GM18858 (cell line): ENCODE measurements at regions not wholly inside any gene's neighbourhood (a gene's known extent, or its start where the extent isn't known, plus 50 kb on each side); places are given as distances from the start of the nearest gene placed in this dataset.
A peak's percentile ranks its signal among the peaks of the same experiment; 100 is the strongest.

Experiments used
- ATAC-seq: cut with Tn5 transposase; IDR thresholded peaks from one replicate; pipeline ENCODE4 v1.9.1; 2021; ENCODE audit not compliant: unreplicated experiment

GRCh38 chr18:38940863-38941531, 1375.4 kb upstream of the CELF4 start:
- peak; percentile 70 for ATAC-seq

DNA sequence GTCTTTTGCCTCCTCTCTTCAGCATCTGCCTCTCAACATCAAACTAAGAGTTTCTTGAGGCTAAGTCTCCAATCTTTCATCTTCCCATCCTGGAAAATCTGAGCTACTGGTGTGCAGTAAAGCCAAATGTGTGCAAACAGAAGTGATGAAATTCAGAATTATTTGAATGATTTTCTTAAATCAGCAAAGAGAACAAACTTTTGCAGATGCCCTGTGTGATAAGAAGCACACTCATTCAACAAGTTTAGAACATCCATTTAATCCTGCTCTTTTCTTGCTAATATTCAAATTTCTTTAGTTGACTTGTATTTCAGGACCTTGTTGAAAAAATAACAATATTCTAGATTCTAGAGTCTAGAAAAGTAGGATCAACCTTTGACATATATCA, 1374.9 kb upstream of the CELF4 start:
- ATAC-seq = peak; percentile 29

DNA sequence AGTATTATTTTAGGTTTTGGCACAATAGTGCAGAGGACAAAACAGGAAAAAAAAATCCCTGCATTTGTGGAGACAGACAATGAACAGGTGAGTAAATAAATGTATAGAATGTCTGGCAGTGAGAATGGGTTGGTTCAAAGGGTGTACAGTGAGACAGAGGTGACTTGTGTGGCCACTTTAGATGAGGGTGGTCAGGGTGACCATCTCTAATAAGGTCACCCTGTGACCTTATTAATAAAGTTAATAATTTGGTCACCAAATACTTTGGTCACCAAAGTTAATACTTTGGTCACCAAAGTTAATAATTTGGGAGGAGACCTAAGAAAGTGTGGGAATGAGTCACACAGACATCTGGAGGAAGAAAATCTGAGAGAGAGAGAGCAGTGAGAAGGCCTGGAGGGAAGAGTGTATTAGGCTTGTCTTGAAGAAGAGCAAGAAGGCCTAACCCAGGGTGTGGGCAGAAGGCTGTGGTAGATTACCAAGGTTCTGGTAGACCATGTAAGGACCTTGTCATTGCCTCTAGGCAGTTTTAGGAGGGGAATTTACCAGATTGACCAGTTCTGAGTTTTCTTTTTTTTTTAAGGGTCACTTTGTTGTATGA, 1368.4 kb upstream of the CELF4 start:
- peak; percentile 56 for ATAC-seq

DNA sequence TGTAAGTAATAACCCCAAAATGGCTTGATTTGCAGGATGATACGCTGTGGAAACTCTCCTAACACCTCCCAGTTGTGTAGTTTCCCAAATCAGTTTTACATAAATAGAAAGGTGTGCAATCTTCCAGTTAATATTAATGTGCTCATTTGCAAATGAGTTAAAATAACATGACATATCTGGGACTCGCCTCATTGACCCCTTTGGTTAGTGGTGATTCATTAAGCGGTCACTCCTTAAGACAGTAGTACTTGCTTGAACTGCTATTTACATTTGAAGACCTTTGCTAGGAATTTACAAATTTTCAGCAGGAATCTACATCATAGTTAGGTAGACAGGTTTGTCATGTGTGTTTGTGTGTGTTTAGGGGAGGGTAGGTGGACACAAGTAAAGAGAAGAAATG, 1367.7 kb upstream of the CELF4 start:
- ATAC-seq = peak; percentile 25

- ATAC-seq = peak; percentile 77
Measured at GRCh38 chr18:38932752-38933151, 1367.2 kb upstream of the CELF4 start.

DNA sequence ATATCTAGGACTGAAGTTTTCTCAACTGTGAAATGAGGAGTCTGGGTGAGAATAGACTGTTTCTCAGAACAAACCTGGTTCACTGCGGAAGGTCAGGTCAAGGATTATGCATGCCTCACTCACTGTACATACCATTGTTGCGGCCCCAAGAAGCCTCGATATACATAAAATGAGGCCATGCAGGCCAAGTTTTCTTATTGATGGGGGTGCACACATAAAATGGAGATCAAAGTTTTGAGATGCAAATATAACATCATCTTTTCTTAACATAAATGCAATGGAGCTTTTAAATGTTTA, 1366.1 kb upstream of the CELF4 start:
- ATAC-seq = no peak

- no peak for ATAC-seq
Measured at GRCh38 chr18:38930881-38931753, 1365.5 kb upstream of the CELF4 start.

DNA sequence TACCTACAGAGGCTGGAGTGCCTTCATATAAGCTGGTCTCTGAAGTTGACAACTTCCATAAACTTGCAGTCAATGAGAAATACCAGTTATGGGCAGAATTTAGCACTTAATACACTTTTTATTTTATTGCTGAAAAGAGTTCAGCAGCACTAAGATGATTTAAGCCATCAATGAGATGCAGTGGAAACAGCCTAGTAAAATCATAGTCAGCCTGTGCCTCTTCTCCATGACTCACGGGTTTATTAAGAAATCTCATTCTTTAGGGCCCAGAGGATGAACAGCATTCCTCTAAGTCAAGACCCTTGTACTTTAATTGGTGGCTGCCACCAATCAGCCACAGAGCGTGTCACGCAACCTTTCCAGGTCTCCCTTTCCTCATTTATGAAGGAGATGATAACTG, 1357.9 kb upstream of the CELF4 start:
- ATAC-seq = no peak

DNA sequence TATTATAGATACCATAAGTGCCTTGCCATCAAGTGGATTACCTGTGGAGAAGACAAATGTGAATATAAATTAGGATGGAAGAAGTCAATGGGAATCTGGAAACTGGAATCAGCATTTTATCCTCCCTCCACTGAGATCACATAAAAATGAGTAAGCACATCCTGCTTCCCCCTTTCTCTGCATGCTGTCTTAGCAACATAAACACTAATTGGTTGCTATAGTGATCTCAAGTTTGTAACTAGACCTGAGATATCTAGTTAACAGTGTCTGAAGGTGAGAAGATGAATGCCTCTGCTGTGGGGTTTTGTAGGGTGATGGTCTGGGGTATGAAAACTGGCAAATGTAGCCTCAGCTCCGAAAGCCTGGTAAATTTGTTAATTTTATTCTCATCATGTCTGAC, 1357.5 kb upstream of the CELF4 start:
- no peak for ATAC-seq

GRCh38 chr18:38909972-38910371, 1344.4 kb upstream of the CELF4 start:
- ATAC-seq = no peak

GRCh38 chr18:38902796-38903195, 1337.2 kb upstream of the CELF4 start:
- no peak for ATAC-seq

GRCh38 chr18:38900445-38900844, 1334.8 kb upstream of the CELF4 start:
- ATAC-seq = no peak

- no peak for ATAC-seq
Measured at GRCh38 chr18:38900031-38900430, 1334.4 kb upstream of the CELF4 start.

- no peak for ATAC-seq
Measured at GRCh38 chr18:38899252-38899651, 1333.7 kb upstream of the CELF4 start.

DNA sequence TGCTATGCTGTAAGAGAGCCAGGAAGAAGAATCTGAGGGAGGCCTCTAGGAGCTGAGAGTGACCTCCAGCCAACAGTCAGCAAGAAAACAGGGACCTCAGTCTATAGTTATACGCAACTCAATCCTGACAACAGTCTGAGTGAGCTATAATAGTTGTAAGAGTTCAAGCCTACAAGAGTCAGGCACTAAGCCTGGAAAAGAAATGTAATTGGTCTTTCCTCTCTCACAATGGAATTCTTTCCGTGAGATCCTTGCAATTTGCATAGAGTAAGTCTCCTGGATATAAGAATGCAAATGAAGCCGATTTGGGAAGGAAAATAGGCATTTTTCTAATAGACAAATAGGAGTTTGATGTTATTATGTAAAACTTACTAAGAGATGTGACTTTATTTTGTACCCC, 1332.6 kb upstream of the CELF4 start:
- no peak for ATAC-seq

DNA sequence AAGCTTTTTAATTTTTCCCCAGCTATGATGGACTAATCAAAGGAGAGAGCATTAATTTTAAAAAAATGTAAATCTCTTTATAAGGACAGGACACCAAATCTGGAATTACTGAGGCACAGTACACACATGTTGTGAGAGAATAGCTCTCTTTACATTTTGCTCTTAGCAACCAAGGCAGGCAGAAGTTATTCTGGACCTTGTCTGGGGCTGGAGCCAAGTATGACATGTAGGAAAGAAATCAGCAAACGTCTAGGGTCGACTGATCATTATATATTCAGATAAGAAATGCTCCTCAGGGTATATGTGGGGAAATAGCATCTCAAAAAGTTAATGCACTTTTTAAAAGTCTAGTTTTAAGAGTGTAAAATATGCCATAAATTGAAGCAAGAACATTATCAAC, 1330.0 kb upstream of the CELF4 start:
- ATAC-seq = no peak

DNA sequence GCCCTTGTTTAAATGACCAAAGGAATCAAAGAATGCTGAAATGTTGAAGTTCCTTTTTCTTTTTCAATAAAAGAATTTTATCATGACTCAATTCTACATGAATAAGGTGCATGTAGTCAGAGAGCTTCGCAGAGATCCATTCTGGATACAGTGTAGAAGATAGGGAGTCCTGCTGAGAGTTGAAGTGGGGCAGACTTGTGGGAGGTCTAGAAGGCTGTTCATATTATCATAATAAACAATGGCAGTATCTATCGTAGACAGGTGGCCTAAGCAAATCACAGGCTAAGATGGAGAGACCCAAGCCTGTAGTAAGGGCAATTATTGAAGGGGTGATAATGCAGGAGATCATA, 1322.0 kb upstream of the CELF4 start:
- ATAC-seq = no peak

DNA sequence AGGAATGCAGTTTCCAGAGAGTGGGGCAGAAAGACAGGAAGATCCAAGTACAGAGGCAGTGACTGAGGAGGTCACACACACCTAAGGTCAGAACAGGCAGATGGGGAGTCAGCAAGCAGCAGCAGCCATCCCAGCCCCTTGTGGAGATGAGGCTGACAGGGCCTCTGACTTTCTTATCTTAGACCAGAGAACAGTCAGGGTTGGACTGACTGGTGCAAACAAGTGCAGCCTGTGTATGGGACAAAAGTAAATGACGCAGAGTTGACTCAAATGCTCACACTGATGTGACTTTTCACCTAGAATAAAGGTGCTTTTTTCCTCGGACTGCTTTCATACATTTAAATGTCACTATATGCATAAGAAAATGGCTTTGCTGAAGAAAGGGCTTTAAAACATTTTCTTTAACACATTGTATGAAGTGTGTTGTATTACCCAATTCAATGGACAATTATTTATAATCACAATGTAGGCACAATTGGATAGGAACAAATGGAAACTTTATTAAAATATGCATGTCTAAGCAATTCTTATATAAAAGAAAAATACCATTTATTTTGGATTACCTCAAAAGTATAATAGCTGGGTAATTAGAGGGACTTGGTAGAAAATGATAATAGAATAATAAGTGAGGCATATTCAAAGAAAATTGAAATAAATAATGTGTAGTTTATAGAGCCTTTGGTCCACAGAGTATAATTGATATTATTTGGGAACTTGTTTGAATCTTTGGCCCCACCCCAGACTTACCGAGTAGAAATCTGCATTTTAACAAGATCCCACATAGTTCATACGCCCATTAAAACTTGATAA, 1321.5 kb upstream of the CELF4 start:
- no peak for ATAC-seq

GRCh38 chr18:38886235-38886634, 1320.6 kb upstream of the CELF4 start:
- ATAC-seq = no peak

DNA sequence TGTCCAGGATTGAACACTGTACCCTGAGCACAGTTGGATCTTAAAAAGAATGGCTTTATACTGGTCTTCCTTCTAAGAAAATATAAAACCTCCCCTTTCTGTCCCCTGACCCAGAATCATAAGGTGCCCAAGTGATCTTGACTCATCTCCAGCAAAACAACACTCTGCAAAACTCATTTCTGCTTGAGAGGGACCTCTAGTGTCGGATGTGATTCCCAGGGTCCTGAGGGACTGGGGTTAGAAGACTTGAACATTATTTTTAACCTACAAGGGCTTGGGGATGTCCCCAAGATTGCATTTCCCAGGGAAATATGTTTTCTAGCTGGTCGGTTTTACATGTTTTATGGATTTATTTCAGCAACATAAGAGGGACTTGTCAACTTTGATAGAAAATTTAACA, 1318.5 kb upstream of the CELF4 start:
- no peak for ATAC-seq

DNA sequence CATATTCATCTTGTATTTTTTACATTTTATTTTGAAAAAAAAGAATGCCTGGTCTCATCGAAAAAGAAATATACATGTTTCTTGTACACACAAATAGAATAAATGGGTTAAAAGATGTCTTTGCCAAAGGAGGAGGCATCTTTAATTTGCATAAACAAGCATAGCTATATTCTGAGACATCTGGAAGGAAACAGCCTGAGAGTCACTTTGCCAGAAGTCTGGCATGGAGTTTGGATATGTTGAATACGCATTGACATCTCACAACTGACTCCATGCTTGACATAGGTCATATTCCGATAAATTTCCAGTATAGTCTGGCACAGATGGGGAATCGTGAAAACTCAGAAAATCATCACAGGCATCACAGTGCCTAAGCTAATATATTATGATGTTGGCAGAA, 1317.5 kb upstream of the CELF4 start:
- no peak for ATAC-seq

- ATAC-seq = no peak
Measured at GRCh38 chr18:38879871-38880270, 1314.3 kb upstream of the CELF4 start.
